ENCODE measurements at regions not wholly inside any gene's neighbourhood (a gene's known extent, or its start where the extent isn't known, plus 50 kb on each side); places are given as distances from the start of the nearest gene placed in this dataset.

DNA sequence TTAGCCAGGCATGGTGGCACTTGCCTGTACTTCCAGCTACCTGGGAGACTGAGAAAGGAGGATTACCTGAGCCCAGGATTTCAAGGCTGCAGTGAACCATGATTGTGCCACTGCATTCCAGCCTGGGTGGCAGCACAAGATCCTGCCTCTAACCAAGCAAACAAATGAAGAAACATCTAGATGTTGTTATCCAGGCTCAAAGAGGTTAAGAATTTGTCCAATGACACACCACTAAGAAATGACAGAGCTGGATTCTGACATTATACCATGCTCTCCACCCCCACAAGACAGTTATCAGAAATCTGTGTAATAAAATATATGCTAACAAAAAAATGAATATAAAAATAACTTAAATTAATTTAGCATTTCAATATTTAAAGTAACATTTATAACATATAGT lies 925.5 kb upstream of the SLC35B3 start:
- Histone ChIP-seq H3K27me3 (ENCODE audit: insufficient read depth, low read length) (no peaks in the 10 kb centered on the region), H3K4me2 (ENCODE audit: low read length) (no peak overlapping the region), H3K4ac (ENCODE audit: low read depth, low read length) (no peak overlapping the region), H3K36me3 (ENCODE audit: control insufficient read depth in 1 of 2, insufficient read depth in 2 of 2, low read length in 2 of 2) (no peaks in the 10 kb centered on the region), H2BK12ac (ENCODE audit: low read length) (no peak overlapping the region), H2AK5ac (ENCODE audit: low read length) (no peak overlapping the region), H4K91ac (ENCODE audit: low read depth, low read length) (no peak overlapping the region), H3K23ac (ENCODE audit: low read length) (no peak overlapping the region), H4K8ac (ENCODE audit: low read depth, low read length) (no peak overlapping the region), H3K79me2 (ENCODE audit: control insufficient read depth, insufficient read depth, low read length, poor library complexity) (no peaks in the 10 kb centered on the region), H3K9me3 (ENCODE audit: insufficient read depth, low read depth, low read length) (no peaks in the 10 kb centered on the region), H3K27ac (ENCODE audit: low read depth, low read length) (no peak overlapping the region), H2BK5ac (ENCODE audit: low read depth, low read length, poor library complexity) (no peak overlapping the region), H3K79me1 (ENCODE audit: low read length) (no peaks in the 10 kb centered on the region), H3K4me1 (ENCODE audit: control insufficient read depth in 1 of 2, insufficient read depth in 2 of 2, low read length in 2 of 2) (no peaks in the 10 kb centered on the region), H2BK120ac (ENCODE audit: insufficient read depth, low read length, poor library complexity) (no peak overlapping the region), H2AFZ (ENCODE audit: insufficient read depth, low read length, poor library complexity) (no peak overlapping the region), H3K18ac (ENCODE audit: low read length) (no peak overlapping the region), H3K9ac (ENCODE audit: low read length) (no peak overlapping the region), H3K4me3 (ENCODE audit: low read depth, low read length) (no peak overlapping the region), H3K14ac (ENCODE audit: low read length) (no peak overlapping the region), H4K12ac (ENCODE audit: low read depth, low read length) (no peak overlapping the region)
- DNase-seq: no peak

DNA sequence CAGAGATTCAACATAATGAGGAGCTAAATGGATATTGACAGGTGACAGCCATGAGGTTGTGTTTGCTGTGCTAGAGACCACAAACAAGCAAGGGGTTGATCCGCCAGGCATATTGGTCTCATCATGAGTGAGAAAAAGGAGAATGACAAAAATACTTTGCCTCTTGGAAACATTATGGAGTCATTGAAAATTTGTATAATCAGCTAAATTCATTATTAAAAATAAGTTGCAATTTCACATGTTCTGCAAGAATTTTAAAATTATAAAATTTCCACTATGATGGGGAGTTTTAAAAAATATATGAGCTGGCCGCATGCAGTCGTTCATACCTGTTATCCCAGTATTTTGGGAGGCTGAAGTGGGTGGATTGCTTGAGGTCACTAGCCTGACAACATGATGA lies 912.3 kb upstream of the SLC35B3 start:
- no peak for DNase-seq
- Histone ChIP-seq H3K23ac (ENCODE audit: low read length) (no peak overlapping the region), H4K91ac (ENCODE audit: low read depth, low read length) (no peak overlapping the region), H2BK120ac (ENCODE audit: insufficient read depth, low read length, poor library complexity) (no peak overlapping the region), H3K4me3 (ENCODE audit: low read depth, low read length) (no peak overlapping the region), H3K4me1 (ENCODE audit: control insufficient read depth in 1 of 2, insufficient read depth in 2 of 2, low read length in 2 of 2) (no peaks in the 10 kb centered on the region), H3K9ac (ENCODE audit: low read length) (no peak overlapping the region), H2BK12ac (ENCODE audit: low read length) (no peak overlapping the region), H4K8ac (ENCODE audit: low read depth, low read length) (no peak overlapping the region), H3K9me3 (ENCODE audit: insufficient read depth, low read depth, low read length) (no peaks in the 10 kb centered on the region), H3K36me3 (ENCODE audit: control insufficient read depth in 1 of 2, insufficient read depth in 2 of 2, low read length in 2 of 2) (no peaks in the 10 kb centered on the region), H3K27ac (ENCODE audit: low read depth, low read length) (no peak overlapping the region), H4K12ac (ENCODE audit: low read depth, low read length) (no peak overlapping the region), H3K4ac (ENCODE audit: low read depth, low read length) (no peak overlapping the region), H3K79me1 (ENCODE audit: low read length) (no peaks in the 10 kb centered on the region), H3K14ac (ENCODE audit: low read length) (no peak overlapping the region), H3K79me2 (ENCODE audit: control insufficient read depth, insufficient read depth, low read length, poor library complexity) (no peaks in the 10 kb centered on the region), H3K4me2 (ENCODE audit: low read length) (no peak overlapping the region), H2BK5ac (ENCODE audit: low read depth, low read length, poor library complexity) (no peak overlapping the region), H3K27me3 (ENCODE audit: insufficient read depth, low read length) (no peaks in the 10 kb centered on the region), H3K18ac (ENCODE audit: low read length) (no peak overlapping the region), H2AFZ (ENCODE audit: insufficient read depth, low read length, poor library complexity) (no peak overlapping the region), H2AK5ac (ENCODE audit: low read length) (no peak overlapping the region)
- no CpG with 5 or more reads among the region's 3 CpGs for WGBS (ENCODE audit: extremely low coverage, insufficient coverage, insufficient read length)

DNA sequence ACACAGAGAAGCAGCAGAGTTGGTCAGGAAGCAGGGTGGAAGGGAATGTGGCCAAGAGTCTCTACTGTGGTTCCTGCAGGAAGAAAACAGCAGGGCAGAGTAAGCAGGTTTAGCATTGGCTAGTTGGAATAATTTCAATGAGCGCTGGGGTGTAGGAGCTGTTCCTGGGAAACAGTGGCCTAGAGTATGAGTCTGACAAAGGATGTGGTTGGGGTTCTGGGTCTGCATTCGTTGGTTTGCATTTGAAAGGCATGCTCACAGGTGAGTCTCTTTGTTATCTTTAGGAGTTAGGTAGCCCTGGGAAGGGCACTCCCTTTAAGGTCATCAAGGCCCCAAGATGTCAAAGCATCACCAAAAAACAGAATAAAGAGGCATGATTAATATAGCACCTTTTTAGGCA lies 911.6 kb upstream of the SLC35B3 start:
- no peak overlapping the region for H3K27ac ChIP-seq (ENCODE audit: low read depth, low read length)
- no peak overlapping the region for H2AK5ac ChIP-seq (ENCODE audit: low read length)
- H4K91ac ChIP-seq (ENCODE audit: low read depth, low read length): no peak overlapping the region
- H2BK12ac ChIP-seq (ENCODE audit: low read length): no peak overlapping the region
- H3K14ac ChIP-seq (ENCODE audit: low read length): no peak overlapping the region
- H4K12ac ChIP-seq (ENCODE audit: low read depth, low read length): no peak overlapping the region
- no peaks in the 10 kb centered on the region for H3K9me3 ChIP-seq (ENCODE audit: insufficient read depth, low read depth, low read length)
- no peak overlapping the region for H3K4me3 ChIP-seq (ENCODE audit: low read depth, low read length)
- H2BK5ac ChIP-seq (ENCODE audit: low read depth, low read length, poor library complexity): no peak overlapping the region
- no peak overlapping the region for H2AFZ ChIP-seq (ENCODE audit: insufficient read depth, low read length, poor library complexity)
- H2BK120ac ChIP-seq (ENCODE audit: insufficient read depth, low read length, poor library complexity): no peak overlapping the region
- no peak overlapping the region for H3K23ac ChIP-seq (ENCODE audit: low read length)
- H3K4ac ChIP-seq (ENCODE audit: low read depth, low read length): no peak overlapping the region
- H4K8ac ChIP-seq (ENCODE audit: low read depth, low read length): no peak overlapping the region
- H3K27me3 ChIP-seq (ENCODE audit: insufficient read depth, low read length): no peaks in the 10 kb centered on the region
- no peak overlapping the region for H3K18ac ChIP-seq (ENCODE audit: low read length)
- no peaks in the 10 kb centered on the region for H3K36me3 ChIP-seq (ENCODE audit: control insufficient read depth in 1 of 2, insufficient read depth in 2 of 2, low read length in 2 of 2)
- H3K4me1 ChIP-seq (ENCODE audit: control insufficient read depth in 1 of 2, insufficient read depth in 2 of 2, low read length in 2 of 2): no peaks in the 10 kb centered on the region
- no peaks in the 10 kb centered on the region for H3K79me1 ChIP-seq (ENCODE audit: low read length)
- no peak overlapping the region for H3K9ac ChIP-seq (ENCODE audit: low read length)
- WGBS (ENCODE audit: extremely low coverage, insufficient coverage, insufficient read length): no CpG with 5 or more reads among the region's 2 CpGs
- no peaks in the 10 kb centered on the region for H3K79me2 ChIP-seq (ENCODE audit: control insufficient read depth, insufficient read depth, low read length, poor library complexity)
- no peak for DNase-seq
- H3K4me2 ChIP-seq (ENCODE audit: low read length): no peak overlapping the region

DNA sequence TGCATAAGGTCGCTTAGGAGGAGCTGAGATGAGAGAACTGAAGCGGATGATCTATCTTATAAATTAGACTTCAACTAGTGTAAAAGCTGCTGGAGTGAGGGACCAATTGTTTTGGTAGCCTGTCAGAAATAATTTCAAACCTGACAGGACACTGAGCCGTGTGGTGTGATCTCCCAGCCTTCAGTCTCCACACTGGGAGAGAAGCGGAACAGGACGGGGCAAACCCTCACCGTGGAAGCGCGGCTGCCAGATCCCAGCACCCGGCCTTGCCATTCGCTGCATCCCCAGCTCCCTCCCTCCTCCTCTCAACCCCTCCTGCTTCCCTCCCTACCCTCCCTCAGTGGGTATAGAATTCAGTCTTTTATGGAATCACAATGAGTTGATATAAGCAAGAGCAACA lies 900.1 kb upstream of the SLC35B3 start:
- no peaks in the 10 kb centered on the region for H3K79me2 ChIP-seq (ENCODE audit: control insufficient read depth, insufficient read depth, low read length, poor library complexity)
- no peak overlapping the region for H4K12ac ChIP-seq (ENCODE audit: low read depth, low read length)
- no peaks in the 10 kb centered on the region for H3K36me3 ChIP-seq (ENCODE audit: control insufficient read depth in 1 of 2, insufficient read depth in 2 of 2, low read length in 2 of 2)
- H3K4me1 ChIP-seq (ENCODE audit: control insufficient read depth in 1 of 2, insufficient read depth in 2 of 2, low read length in 2 of 2): no peaks in the 10 kb centered on the region
- no peak overlapping the region for H2AK5ac ChIP-seq (ENCODE audit: low read length)
- no peak overlapping the region for H3K18ac ChIP-seq (ENCODE audit: low read length)
- no peak overlapping the region for H3K4ac ChIP-seq (ENCODE audit: low read depth, low read length)
- H3K27me3 ChIP-seq (ENCODE audit: insufficient read depth, low read length): no peaks in the 10 kb centered on the region
- H3K27ac ChIP-seq (ENCODE audit: low read depth, low read length): no peak overlapping the region
- H3K14ac ChIP-seq (ENCODE audit: low read length): no peak overlapping the region
- no peaks in the 10 kb centered on the region for H3K79me1 ChIP-seq (ENCODE audit: low read length)
- no peak overlapping the region for H3K23ac ChIP-seq (ENCODE audit: low read length)
- peak overlapping the region; percentile 63 for H2AFZ ChIP-seq (ENCODE audit: insufficient read depth, low read length, poor library complexity)
- no CpG with 5 or more reads among the region's 10 CpGs for WGBS (ENCODE audit: extremely low coverage, insufficient coverage, insufficient read length)
- DNase-seq: no peak
- no peak overlapping the region for H4K91ac ChIP-seq (ENCODE audit: low read depth, low read length)
- no peak overlapping the region for H3K4me2 ChIP-seq (ENCODE audit: low read length)
- H3K4me3 ChIP-seq (ENCODE audit: low read depth, low read length): no peak overlapping the region
- no peak overlapping the region for H2BK5ac ChIP-seq (ENCODE audit: low read depth, low read length, poor library complexity)
- no peak overlapping the region for H2BK12ac ChIP-seq (ENCODE audit: low read length)
- no peak overlapping the region for H4K8ac ChIP-seq (ENCODE audit: low read depth, low read length)
- no peak overlapping the region for H2BK120ac ChIP-seq (ENCODE audit: insufficient read depth, low read length, poor library complexity)
- no peaks in the 10 kb centered on the region for H3K9me3 ChIP-seq (ENCODE audit: insufficient read depth, low read depth, low read length)
- H3K9ac ChIP-seq (ENCODE audit: low read length): no peak overlapping the region

DNA sequence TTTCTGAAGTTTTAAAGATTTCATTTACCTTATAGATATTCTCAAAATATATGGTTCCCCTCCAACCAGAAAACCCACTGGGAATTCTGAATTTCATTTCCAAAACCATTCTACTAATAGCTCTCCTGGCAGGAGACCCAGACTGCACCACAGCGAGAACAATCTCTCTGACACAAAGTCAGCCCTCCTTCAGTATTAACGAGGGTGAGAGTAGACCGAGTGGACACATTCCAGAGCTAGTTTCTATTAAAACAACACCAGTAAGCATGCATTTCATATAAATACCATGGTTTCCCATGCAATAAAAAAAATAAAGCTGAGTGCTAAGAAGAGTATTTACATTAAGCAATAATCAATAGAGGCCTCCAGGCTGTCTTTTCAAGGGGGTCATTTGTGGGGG lies 899.6 kb upstream of the SLC35B3 start:
- Histone ChIP-seq H2AK5ac (ENCODE audit: low read length) (no peak overlapping the region), H3K27me3 (ENCODE audit: insufficient read depth, low read length) (no peaks in the 10 kb centered on the region), H3K27ac (ENCODE audit: low read depth, low read length) (no peak overlapping the region), H3K9me3 (ENCODE audit: insufficient read depth, low read depth, low read length) (no peaks in the 10 kb centered on the region), H3K18ac (ENCODE audit: low read length) (no peak overlapping the region), H3K4me3 (ENCODE audit: low read depth, low read length) (no peak overlapping the region), H2AFZ (ENCODE audit: insufficient read depth, low read length, poor library complexity) (no peak overlapping the region), H4K12ac (ENCODE audit: low read depth, low read length) (no peak overlapping the region), H4K8ac (ENCODE audit: low read depth, low read length) (no peak overlapping the region), H3K23ac (ENCODE audit: low read length) (no peak overlapping the region), H3K4me2 (ENCODE audit: low read length) (no peak overlapping the region), H3K79me2 (ENCODE audit: control insufficient read depth, insufficient read depth, low read length, poor library complexity) (no peaks in the 10 kb centered on the region), H2BK120ac (ENCODE audit: insufficient read depth, low read length, poor library complexity) (no peak overlapping the region), H2BK12ac (ENCODE audit: low read length) (no peak overlapping the region), H3K4me1 (ENCODE audit: control insufficient read depth in 1 of 2, insufficient read depth in 2 of 2, low read length in 2 of 2) (no peaks in the 10 kb centered on the region), H3K9ac (ENCODE audit: low read length) (no peak overlapping the region), H2BK5ac (ENCODE audit: low read depth, low read length, poor library complexity) (no peak overlapping the region), H3K4ac (ENCODE audit: low read depth, low read length) (no peak overlapping the region), H3K14ac (ENCODE audit: low read length) (no peak overlapping the region), H4K91ac (ENCODE audit: low read depth, low read length) (no peak overlapping the region), H3K36me3 (ENCODE audit: control insufficient read depth in 1 of 2, insufficient read depth in 2 of 2, low read length in 2 of 2) (no peaks in the 10 kb centered on the region), H3K79me1 (ENCODE audit: low read length) (no peaks in the 10 kb centered on the region)
- no peak for DNase-seq
- no CpG with 5 or more reads among the region's 3 CpGs for WGBS (ENCODE audit: extremely low coverage, insufficient coverage, insufficient read length)
